OCI-LY7 (cell line): ENCODE measurements at regions not wholly inside any gene's neighbourhood (a gene's known extent, or its start where the extent isn't known, plus 50 kb on each side); places are given as distances from the start of the nearest gene placed in this dataset.

Source experiments
- BruUV-seq: library from RNA; stranded (reverse); fragments of 400-500 nt; replicated peaks from 2 replicates; lab custom pipeline; 2021; lab: Mats Ljungman, UMichigan
- CTCF ChIA-PET: fragments of 300-600 bp; sonication (Branson Sonifier 250); formaldehyde crosslinking; loops from one replicate; lab custom pipeline; 2022; ENCODE audit warnings: antibody characterized with exemption; ENCODE audit not compliant: unreplicated experiment; lab: Charles Lee
- POLR2A ChIA-PET: fragments of 300-600 bp; sonication (Branson Sonifier 250); formaldehyde crosslinking; loops from one replicate; lab custom pipeline; 2022; ENCODE audit warnings: antibody characterized with exemption; lab: Charles Lee
- DNase-seq: peaks from one replicate; pipeline ENCODE4 v3.0.0-alpha.2; 2015; ENCODE audit warnings: low spot score
- H2AFZ ChIP-seq: fragments of 200-600 bp; sonication (generic), shearing (Covaris generic); 2 replicates; pipeline ENCODE4 v1.6.1; 2014; ENCODE audit warnings: mild to moderate bottlenecking, antibody characterized with exemption, low read length, moderate library complexity
- H3K27ac ChIP-seq: fragments of 200-600 bp; sonication (generic); 2 replicates; pipeline ENCODE4 v1.5.1; 2014; ENCODE audit warnings: mixed run types, low read depth, mild to moderate bottlenecking, moderate library complexity, low read length, inconsistent platforms; ENCODE audit not compliant: poor library complexity, severe bottlenecking
- H3K36me3 ChIP-seq: fragments of 200-600 bp; sonication (generic); 2 replicates; pipeline ENCODE4 v1.6.1; 2014; ENCODE audit warnings: mild to moderate bottlenecking, antibody characterized with exemption, low read length, moderate library complexity, mixed read lengths; ENCODE audit not compliant: insufficient read depth
- H3K4me1 ChIP-seq: fragments of 200-600 bp; sonication (generic); 2 replicates; pipeline ENCODE4 v1.5.1; 2014; ENCODE audit warnings: mild to moderate bottlenecking, low read length; ENCODE audit not compliant: insufficient read depth, poor library complexity, severe bottlenecking
- H3K4me2 ChIP-seq: fragments of 200-600 bp; sonication (generic); 2 replicates; pipeline ENCODE4 v1.6.1; 2014; ENCODE audit warnings: mild to moderate bottlenecking, low read length
- H3K4me3 ChIP-seq: fragments of 200-600 bp; sonication (generic); 2 replicates; pipeline ENCODE4 v1.5.1; 2014; ENCODE audit warnings: mild to moderate bottlenecking, low read depth, low read length; ENCODE audit not compliant: poor library complexity, severe bottlenecking
- H3K79me2 ChIP-seq: fragments of 200-600 bp; sonication (generic); 2 replicates; pipeline ENCODE4 v1.6.1; 2016; ENCODE audit warnings: low read depth, mild to moderate bottlenecking, low read length, moderate library complexity, mixed read lengths; ENCODE audit not compliant: insufficient read depth
- H3K9me2 ChIP-seq: fragments of 200-600 bp; sonication (generic); 2 replicates; pipeline ENCODE4 v1.6.1; 2016; ENCODE audit warnings: mild to moderate bottlenecking, low read length, mixed read lengths; ENCODE audit not compliant: insufficient read depth
- H3K9me3 ChIP-seq: fragments of 200-600 bp; sonication (generic); 2 replicates; pipeline ENCODE4 v1.6.1; 2014; ENCODE audit warnings: mild to moderate bottlenecking, mixed run types, low read length, mixed read lengths
- H4K20me1 ChIP-seq: fragments of 200-600 bp; sonication (generic); 2 replicates; pipeline ENCODE4 v1.6.1; 2014; ENCODE audit warnings: mild to moderate bottlenecking, antibody characterized with exemption, low read length, moderate library complexity, mixed read lengths; ENCODE audit not compliant: insufficient read depth
- EZH2phosphoT487 ChIP-seq: fragments of 200-600 bp; sonication (generic); IDR thresholded peaks from 2 replicates; pipeline ENCODE4 v1.6.1; 2018; ENCODE audit warnings: low read depth, borderline replicate concordance, mild to moderate bottlenecking, mixed run types, antibody characterized with exemption, low read length, moderate library complexity, mixed read lengths
- intact Hi-C: fragments of 100-400 bp; cut with micrococcal nuclease; formaldehyde crosslinking; loops from one replicate; pipeline ENCODE4 v1.10.0; 2022; ENCODE audit not compliant: unreplicated experiment
- TF ChIP-seq, protein P1 (sequence below): fragments of 200-600 bp; sonication (generic); conservative IDR thresholded peaks from 2 replicates; pipeline ENCODE4 v1.5.1; 2014; ENCODE audit warnings: mild to moderate bottlenecking, antibody characterized with exemption, low read length, moderate library complexity, mixed read lengths

DNA sequence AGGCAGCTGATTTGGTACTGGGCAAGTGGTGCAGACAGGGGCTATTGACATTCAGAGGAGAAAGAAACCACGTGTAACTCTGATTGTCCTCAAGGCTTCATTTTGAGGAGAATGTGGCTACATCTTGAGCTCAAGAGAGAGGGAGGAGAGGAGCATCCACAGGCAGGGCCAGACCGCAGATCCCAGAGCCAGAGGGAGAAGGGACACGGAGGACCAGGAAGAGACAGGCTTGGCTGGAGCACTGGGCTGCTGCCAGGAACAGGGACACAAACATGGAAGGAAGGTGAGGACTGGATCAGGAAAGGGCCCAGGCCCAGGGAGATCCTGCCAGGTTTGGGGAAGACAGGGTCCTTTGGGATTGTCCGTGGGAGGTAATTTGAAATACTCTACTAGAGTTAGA lies 158.3 kb downstream of the GPAM start:
- no peak overlapping the region for H3K4me3 ChIP-seq
- no peaks in the 10 kb centered on the region for H3K79me2 ChIP-seq
- BruUV-seq, result no TSS peak
- POLR2A ChIA-PET, result no interaction called here
- no peak for DNase-seq
- TF ChIP-seq EZH2phosphoT487, result no peak
- TF ChIP-seq, protein P1, sequence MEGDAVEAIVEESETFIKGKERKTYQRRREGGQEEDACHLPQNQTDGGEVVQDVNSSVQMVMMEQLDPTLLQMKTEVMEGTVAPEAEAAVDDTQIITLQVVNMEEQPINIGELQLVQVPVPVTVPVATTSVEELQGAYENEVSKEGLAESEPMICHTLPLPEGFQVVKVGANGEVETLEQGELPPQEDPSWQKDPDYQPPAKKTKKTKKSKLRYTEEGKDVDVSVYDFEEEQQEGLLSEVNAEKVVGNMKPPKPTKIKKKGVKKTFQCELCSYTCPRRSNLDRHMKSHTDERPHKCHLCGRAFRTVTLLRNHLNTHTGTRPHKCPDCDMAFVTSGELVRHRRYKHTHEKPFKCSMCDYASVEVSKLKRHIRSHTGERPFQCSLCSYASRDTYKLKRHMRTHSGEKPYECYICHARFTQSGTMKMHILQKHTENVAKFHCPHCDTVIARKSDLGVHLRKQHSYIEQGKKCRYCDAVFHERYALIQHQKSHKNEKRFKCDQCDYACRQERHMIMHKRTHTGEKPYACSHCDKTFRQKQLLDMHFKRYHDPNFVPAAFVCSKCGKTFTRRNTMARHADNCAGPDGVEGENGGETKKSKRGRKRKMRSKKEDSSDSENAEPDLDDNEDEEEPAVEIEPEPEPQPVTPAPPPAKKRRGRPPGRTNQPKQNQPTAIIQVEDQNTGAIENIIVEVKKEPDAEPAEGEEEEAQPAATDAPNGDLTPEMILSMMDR, result no peak
- no peak overlapping the region for H3K27ac ChIP-seq
- no peaks in the 10 kb centered on the region for H3K4me1 ChIP-seq
- no peaks in the 10 kb centered on the region for H4K20me1 ChIP-seq
- intact Hi-C loops, result no loop called here
- no peaks in the 10 kb centered on the region for H3K9me2 ChIP-seq
- CTCF ChIA-PET, result no interaction called here
- no peak overlapping the region for H3K4me2 ChIP-seq
- H2AFZ ChIP-seq, result no peak overlapping the region
- H3K9me3 ChIP-seq, result no peaks in the 10 kb centered on the region
- H3K36me3 ChIP-seq, result no peaks in the 10 kb centered on the region

DNA sequence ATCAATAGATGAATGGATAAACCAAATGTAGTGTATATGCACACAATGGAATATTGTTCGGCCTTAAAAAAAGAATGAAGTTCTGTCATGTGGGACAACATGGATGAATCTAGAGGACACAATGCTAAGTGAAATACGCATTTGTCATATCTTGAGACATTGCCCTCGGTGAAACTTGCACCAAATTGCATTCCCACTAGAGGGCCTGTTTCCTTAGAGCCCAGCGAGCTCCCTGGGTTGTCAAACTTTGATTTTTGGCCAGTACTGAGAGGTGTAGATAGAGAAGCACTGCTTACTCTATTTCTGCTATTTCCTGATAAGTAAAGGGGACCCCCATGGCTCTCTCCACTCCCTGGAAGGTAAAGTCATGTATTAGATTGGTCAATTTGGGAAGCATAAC lies 157.1 kb downstream of the GPAM start:
- no peak for DNase-seq
- Histone ChIP-seq H3K27ac (no peak overlapping the region), H4K20me1 (no peaks in the 10 kb centered on the region), H3K4me2 (no peak overlapping the region), H2AFZ (no peak overlapping the region), H3K9me2 (no peaks in the 10 kb centered on the region), H3K4me1 (no peaks in the 10 kb centered on the region), H3K79me2 (no peaks in the 10 kb centered on the region), H3K9me3 (peaks cover 11% of the 10 kb centered on the region; the same call in 1 of the 2 replicates), H3K36me3 (no peaks in the 10 kb centered on the region), H3K4me3 (no peak overlapping the region)
- BruUV-seq, result no TSS peak
- ChIA-PET POLR2A (no interaction called here), CTCF (no interaction called here)
- TF ChIP-seq EZH2phosphoT487, result no peak
- TF ChIP-seq, protein P1, result peak; percentile 42
- intact Hi-C loops, result no loop called here

DNA sequence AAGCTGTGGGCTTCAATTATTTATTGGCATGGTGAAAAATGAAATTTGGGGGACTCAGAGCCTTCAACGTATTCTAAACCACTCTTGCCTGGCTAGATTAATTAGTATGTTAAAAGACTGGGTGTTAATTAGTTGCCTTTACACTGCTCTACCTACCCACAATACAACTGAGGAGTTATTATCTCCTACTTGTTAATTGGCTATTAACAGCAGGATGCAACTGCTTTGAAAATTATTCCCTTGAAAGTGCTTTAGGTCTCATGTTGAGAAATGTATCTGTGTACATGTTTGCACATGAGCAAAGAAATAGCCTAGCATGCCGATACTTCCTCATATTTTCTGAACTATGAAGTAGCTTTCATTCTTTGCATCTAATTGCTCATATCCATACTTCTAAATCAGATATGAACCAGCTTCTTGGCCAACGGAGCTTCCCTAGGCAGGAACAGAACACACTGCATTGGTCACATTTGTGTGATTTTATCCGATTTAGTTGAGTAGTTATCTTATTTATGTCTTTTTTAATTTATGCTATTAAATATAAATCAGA lies 155.8 kb downstream of the GPAM start:
- H3K4me2 ChIP-seq, result no peak overlapping the region
- H3K9me3 ChIP-seq, result peaks cover 11% of the 10 kb centered on the region; the same call in 1 of the 2 replicates
- CTCF ChIA-PET, result no interaction called here
- no peak for TF ChIP-seq EZH2phosphoT487
- TF ChIP-seq, protein P1, result no peak
- no TSS peak for BruUV-seq
- no peak overlapping the region for H3K27ac ChIP-seq
- POLR2A ChIA-PET, result interaction anchor here (0.9 kb wide), 2 partner anchors 248 to 280 kb away, joined by 3 read pairs; no protein-coding TSS in a partner anchor
- H4K20me1 ChIP-seq, result no peaks in the 10 kb centered on the region
- no peaks in the 10 kb centered on the region for H3K79me2 ChIP-seq
- no peaks in the 10 kb centered on the region for H3K9me2 ChIP-seq
- H3K4me1 ChIP-seq, result no peaks in the 10 kb centered on the region
- H3K36me3 ChIP-seq, result no peaks in the 10 kb centered on the region
- H2AFZ ChIP-seq, result no peak overlapping the region
- no peak overlapping the region for H3K4me3 ChIP-seq
- intact Hi-C loops, result no loop called here
- no peak for DNase-seq
